Right kidney (tissue), 1 donor: ENCODE measurements at regions not wholly inside any gene's neighbourhood (a gene's known extent, or its start where the extent isn't known, plus 50 kb on each side); places are given as distances from the start of the nearest gene placed in this dataset.
"Not testable (repeated sequence)": the region's sequence is repeated elsewhere in the genome, so short reads cannot be mapped to it uniquely, and the experiment has no call there.

Experiments used
- DNase-seq: peaks from one replicate; pipeline ENCODE4 v3.0.0-alpha.2; 2016

DNA sequence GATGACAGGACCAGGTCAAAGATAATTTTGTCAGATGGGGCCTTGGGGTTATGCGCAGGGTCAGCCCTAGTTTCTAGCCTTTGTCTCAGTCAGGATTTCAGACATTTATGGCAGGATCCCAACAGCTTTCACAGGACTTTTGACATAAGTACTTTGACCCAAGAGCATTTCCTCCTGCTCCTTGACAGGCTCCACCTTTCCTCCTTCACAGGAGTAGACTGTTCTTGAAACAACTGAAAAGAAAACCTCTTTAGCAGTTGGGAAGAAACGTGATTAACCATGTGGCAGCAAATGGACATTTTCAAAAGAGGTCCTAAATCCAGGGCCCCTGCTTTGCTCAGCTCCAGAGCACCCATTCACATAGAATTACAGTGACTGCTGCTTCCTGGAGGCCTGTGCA is 120.4 kb upstream of the MAP3K7 start:
- DNase-seq, result no peak

DNA sequence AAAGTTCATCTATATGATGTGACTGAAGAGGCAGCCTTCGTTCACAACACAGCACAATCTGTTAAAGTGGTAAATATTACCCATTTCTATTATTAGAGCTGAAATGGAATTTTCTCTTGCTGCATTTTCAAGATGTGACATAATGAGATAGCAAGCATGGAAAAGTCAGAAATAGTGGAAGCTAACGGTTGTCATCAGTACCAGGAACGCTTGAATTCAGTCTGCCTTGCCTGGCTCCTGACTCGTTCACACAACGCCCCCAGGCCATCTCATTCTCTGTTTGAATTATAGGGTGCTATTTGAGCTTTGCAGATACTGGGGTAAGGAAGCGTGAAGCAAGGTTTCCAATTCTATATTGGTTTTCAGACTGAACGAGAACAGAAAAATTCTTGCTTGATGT is 116.5 kb upstream of the MAP3K7 start:
- no peak for DNase-seq

DNA sequence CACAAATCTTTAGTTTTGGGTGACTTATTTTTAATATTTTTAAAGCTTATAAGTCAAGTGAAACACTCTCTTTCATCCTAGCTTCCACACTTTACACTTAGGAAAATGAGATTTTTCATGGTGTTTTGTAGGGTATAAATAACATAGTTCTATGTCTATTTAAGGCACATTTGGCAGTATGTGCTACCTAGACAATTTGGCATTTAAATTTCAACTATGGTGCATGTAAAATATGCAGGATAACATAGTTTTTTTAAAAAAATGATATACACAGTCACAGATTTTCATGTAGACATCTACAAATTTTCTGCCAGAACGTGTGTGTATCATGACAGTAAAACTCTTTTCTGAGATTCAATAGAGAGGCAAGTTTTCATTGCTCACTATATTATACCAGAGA is 115.1 kb upstream of the MAP3K7 start:
- DNase-seq, result no peak

DNA sequence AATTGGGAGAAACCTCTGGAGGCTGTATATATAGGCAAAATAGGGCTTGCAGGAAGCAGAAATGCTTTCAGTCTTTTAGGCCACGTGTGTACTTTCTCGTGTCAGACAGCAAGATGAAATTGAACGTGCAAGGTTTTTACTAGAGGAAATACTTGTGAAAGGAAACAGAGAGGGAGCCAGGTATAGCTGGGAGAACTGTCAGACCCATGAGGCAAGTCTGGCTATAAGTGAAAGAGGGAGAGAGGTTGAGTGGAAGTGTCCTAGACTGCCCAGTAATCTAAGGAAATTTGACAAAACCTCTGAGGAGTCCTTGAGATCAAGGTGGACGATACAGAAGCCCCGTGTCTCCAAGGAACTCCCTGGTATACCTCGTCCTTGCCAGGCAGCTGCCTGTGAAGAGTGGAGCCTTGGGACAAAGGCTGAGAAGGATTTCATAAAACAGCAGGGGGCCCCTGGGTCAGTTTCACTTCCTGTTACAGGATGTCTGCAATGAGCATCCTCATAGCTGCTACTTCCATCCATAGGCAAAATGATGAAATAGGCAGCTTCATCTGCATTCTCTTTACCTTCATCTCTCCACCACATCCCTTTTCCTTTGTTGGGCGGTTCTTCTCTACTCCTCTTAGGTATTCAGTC is 114.4 kb upstream of the MAP3K7 start:
- no peak for DNase-seq

DNA sequence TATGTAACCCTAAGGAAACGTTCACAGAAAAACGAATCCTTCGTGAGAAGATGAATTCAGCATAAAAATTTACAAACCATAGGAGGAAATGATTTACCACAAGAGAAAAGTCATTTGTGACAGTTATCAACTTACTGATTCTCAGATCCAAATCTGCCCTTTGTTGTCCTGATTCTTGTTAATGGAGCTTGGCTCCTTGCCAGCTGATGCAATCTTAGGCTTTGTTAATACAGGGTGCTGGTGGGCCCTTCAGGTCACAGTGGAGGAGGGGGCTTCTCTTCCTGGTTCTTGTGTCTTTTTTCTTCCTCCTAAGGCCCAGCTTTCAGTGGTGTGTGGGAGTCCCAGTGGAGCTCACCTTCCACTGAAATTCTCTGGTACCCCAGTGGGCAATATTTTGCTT is 108.4 kb upstream of the MAP3K7 start:
- no peak for DNase-seq

DNA sequence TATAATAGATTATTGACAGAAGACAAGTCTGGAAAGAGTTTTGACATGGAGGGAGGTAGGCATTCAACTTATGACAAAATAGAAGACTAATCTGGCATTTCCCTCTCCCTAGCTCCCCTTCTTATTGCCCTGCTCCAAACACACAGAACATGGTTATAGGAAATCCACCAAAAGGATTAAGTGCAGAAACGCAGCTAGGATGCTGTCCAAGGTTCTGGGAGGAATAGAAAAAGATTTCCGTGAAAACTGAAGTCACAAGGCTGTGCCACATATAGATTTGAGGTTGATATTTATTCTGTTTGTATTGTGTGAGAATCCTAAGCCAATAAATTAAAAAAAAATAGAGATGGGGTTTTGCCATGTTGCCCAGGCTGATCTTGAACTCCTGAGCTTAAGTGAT is 107.9 kb upstream of the MAP3K7 start:
- no peak for DNase-seq

DNA sequence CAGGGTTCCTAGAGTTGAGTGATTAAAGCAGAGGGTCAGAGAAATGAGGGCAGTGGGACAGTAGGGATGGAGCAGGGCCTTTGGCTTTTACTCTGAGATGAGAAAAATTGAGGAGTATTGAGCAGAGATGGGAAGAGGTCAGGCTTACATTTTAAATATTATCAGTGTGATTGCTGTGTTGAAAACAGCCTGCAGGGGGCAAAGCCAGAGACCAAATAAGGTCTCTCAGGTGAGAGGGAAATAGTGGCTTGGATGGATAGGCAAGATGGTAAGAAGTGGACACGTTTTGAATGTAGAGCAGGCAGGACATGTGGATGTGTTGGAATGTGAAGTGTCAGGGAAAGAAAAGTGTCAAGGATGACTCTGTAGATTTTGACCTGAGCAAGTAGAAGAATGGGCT is 105.0 kb upstream of the MAP3K7 start:
- no peak for DNase-seq

DNA sequence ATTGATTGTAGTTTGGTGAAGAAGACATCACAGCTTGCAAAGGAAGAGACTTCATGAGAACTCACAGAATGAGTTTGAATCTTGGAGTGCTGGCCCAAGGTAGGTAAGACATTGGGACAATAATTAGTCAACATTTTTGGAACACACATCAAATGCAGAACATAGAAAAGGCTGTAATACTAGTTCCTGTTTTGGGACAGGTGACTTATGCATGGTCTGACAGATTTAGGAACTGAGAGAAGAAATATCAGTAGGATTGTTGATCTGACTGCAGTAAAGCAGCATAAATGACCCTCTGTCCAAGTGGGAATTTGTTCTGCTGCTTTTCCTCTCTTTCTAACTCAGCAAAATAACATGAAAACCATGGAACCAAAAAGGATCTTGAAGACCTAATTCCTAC is 102.3 kb upstream of the MAP3K7 start:
- DNase-seq, result no peak

DNA sequence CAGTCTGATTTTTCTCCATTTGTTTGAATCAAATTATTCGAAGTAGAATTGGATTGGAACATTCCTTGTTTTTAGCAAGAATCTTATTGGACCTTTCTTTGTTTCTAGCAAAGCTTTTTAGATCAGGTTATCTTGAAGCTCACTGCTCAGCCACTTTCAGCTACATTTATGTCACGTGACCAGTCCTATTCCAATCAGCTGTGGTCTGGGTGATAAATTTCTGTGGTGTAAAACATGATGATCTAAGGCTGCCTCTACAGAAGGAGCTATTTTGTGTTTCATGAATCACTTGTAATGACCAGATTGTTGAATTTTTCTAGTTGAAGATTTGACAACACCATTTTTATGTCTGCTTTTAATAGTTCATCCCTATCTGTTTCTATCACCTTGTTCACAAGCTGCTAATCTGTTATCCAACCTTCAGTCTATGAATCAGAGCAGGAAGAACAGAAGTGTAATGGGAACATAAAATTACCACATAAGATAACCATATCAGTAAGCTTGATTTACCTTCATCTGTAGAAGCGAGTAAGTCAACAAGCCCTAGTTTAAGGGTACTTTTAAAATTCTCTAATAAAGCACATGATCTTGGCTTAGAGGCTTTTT is 101.0 kb upstream of the MAP3K7 start:
- no peak for DNase-seq

DNA sequence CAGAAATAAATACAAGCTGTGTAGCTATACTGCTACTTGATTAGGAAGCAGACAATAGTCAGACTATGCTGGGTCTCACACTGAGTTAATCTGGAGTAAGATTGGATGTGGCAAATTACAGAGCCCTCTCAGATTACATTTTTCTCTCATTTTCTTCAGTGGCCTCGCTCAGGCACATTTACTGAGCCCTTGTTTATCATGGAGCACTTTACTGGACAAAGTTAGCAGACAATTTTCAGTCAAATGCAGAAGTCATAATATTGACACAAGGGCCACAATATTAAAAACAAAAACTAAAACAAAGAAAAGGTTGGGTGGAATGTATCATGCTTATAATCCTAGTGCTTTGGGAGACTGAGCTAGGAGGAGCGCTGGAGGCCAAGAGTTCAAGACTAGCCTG is 95.0 kb upstream of the MAP3K7 start:
- no peak for DNase-seq

DNA sequence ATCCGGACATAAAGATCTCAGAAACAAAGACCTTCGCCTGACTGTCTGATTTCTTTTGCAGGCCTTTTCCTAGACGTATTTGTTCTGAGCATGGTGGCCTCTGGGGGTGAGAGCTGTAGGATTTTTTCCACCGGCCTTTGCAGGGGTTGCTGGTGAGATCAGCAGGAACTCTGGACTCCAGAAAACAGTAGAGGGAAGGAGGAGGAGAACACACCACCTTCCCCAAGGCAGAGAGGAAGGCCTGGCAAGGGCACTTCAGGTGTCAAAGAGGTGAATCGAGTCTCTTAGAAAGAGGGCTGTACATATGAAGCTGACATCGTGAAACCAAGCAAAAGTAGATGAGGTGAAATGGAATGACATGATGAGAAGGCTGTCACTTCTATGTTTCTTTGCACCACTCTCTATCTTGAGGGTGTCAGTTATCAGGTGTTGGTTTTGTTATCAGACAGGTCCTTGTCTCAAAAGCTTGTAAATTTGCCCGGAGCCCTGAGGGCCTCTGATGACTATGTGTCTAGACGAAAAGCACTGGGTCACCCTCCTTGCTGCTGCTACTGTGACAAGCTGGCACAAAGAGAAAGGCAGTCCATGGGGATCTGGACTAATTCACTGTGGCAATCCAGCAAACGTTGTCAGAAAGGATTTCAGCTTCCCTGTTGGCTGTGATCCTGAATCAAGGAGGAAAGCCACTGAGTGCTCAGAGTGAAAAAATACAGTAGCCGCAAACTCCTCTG is 91.3 kb upstream of the MAP3K7 start:
- no peak for DNase-seq

DNA sequence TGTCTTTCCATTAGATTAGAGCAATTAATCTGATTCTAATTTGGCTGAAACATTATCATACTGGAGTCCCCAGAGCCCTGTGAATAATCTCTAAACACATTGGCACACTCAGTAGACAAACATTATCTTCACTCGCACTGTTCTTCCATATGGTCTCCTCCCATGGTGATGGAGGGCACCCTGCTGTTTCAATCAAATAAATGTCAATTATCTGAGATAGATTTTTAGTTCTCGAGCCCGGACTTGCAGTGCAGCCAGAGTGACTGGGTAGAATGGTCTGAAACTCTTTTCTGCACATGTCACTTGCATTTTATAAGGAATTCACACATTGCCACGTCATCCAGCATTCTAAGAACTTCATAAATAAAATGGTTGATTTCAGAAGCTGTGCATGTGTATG is 90.6 kb upstream of the MAP3K7 start:
- DNase-seq, result no peak

DNA sequence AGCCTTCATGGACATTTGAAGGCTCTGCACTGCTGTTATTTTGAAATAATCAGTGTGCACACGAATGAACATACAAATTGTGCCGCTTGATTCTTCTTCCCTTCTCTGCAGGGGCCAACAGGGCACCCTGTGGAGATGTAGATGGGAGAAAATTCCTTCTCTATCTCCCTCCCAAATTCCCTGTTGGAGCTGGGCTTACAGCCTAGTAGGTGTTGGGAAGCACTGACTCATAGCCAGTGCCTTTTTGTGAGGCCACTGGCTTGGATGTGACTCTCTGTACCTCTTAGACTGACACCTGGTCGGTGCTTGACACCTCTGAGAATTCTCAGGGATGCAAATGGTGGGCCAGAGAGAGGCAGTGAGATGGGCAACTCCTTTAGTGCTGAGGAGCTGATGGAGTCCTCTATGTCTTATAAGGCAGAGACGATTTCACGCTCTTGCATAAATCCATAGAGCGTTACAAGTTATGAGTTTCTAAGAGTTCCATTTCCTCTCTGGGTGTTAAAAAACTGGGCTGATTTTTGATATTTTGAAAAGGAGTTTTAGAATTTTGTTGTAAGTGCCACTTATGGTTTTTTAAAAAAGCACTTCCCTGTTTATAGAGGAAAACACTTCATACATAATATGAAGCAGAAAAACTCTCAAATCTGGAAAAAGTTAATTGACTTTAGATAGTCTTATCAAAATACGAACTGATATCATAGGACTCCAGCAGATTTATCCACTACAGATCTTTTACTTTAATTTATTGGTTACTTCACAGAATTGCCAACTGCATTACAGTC is 89.8 kb upstream of the MAP3K7 start:
- no peak for DNase-seq

DNA sequence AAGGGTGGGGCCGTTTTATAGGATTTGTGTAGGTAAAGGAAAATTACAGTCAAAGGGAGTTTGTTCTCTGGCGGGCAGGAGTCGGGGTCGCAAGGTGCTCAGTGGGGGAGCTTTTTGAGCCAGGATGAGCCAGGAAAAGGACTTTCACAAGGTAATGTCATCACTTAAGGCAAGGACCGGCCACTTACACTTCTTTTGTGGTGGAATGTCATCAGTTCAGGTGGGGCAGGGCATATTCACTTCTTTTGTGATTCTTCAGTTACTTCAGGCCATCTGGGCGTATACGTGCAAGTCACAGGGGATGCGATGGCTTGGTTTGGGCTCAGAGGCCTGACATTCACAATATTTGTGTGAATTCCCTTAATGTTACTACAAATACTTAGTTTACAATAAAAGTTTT is 88.2 kb upstream of the MAP3K7 start:
- DNase-seq, result not testable (repeated sequence)

DNA sequence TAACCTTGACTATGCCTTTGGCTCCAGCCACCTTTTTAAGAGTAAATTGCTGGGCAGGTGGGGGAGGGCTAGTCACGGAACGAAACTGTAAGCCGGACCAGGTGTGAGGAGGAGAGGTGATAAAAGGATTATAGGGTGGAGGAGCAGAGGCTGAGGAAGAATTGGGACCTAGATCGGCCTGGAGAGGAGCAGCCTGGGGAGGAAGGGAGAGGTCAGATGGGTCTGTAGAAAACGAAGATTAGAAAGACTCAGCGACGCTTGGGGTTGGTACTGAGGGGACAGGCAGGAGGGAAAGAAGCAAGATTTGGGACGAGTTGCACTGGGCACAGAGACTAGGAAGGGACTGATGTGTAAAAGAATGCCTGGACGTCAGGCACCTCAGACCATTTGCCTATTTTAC is 87.2 kb upstream of the MAP3K7 start:
- DNase-seq, result not testable (repeated sequence)

DNA sequence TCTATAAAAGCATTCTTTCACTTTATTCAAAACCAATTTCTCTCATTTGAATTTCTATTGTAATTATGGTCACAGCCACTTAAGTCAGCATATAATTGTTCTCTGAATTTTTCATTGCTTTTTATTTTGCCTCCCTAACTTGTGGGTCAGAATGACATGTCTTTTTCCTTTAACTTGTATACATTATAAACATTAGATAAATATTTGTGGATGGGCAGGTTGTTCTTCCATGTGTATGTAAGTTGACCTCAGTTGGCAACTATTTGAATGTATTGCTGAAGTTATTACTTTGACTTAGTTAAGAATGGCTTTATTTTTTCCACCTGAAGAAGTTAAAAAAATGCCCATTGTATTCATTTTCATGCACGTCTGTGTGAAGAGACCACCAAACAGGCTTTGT is 83.0 kb upstream of the MAP3K7 start:
- no peak for DNase-seq

DNA sequence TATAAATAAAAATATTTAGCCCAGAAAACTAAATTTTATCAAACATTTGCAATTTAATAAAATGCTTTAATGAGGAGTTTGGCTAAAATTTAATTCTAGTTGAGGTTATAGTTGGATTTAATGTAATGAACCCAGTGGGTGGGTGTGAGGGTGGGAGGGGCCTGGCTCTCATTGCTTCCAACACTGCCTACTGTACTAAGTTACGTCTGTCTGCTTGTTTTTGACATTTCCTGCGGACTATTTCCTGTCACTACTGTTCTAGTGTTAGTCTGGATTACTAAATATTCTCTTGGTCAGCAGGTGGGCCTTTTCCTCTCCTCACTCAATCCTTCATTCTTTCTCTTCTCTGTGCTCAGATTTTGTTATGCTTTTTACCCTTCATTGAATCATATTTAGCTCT is 82.5 kb upstream of the MAP3K7 start:
- no peak for DNase-seq

DNA sequence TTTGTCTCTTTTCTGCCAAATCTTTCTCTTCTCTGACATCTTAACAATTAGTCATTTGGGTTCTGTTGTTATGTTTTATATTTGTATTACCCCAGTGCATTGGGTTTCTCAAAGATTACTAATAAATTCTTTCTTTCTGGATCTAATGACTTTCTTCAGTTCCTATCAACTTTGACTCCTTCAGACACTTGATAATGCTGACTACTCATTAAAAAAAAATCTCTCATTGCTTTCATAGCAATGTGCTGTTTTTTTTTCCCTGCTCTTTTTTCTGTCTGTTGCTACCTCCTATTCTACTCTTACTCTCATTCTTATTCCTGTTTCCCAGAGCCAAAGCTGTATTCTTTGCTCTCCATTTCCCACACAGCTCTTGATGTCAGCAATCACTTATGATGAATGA is 81.3 kb upstream of the MAP3K7 start:
- no peak for DNase-seq

DNA sequence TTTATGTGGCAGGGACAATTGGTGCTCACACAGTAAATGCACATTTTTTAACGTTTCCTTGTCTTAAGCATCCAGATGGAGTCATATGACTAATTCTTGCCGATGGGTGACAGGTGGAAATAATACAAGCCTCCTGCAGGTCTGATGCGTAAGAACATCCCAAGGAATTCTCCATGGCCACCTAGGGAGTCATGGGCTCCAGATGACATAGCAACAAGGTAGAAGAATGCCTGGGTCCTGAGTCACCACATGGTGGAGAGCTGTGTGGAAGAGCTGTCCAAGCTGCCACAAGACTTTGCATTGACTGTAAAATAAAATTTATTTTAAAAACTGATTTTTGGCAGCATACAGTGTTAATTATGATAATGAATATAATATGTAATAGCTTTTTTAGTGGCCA is 77.0 kb upstream of the MAP3K7 start:
- no peak for DNase-seq

DNA sequence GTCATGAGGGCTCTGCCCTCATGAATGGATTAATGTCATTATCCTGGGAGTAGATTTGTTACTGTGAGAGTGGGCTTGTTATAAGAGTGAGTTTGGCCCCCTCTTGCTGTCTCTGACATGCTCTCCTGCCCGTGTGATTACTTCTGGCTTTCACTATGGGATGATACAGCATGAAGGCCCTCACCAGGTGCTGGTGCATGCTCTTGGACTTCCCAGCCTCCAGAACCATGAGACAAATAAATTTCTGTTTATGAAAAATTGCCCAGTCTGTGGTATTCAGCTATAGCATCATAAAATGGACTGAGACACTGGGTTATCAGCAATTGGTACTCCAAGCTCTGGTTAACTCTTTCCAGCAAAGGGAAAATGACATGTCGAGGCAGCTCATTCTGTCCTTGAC is 76.2 kb upstream of the MAP3K7 start:
- DNase-seq, result no peak

DNA sequence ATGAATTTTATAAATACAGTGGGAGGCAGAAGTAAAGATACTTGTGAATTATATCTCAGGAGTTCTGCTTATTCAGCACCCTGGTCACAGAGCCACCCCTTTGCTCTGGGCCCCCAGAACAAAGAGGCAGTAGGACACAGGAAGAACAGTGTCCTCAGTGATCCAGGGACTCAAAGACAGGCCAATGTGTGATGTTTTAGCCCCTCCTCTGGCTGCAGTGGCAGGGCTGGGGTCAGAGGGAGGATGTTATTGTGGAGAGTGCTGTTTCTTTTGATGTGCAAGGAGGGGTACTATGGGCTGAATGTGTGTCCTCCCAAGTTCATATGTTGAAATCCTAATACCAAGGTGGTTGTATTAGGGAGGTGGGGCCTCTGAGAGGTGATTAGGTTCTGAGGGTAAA is 74.1 kb upstream of the MAP3K7 start:
- peak; percentile 16 for DNase-seq

DNA sequence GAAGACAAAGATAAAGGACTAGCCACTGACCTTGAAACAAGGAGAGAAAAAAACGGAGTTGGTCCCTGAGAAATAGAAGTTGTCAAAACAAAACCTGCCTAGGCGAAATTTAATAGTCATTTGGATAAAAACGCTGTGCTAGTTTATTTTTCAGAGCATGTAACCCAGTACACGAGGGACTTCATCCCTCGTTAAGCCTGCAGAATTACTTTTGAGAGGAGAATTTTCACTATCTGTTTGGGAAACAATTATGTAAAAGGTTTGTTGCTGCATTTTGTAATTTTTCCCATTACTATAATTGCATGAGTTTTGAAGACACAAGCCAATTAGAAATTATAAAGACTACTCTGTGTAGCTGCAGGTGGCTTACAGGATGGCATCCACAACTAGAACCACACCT is 71.6 kb upstream of the MAP3K7 start:
- DNase-seq, result no peak

DNA sequence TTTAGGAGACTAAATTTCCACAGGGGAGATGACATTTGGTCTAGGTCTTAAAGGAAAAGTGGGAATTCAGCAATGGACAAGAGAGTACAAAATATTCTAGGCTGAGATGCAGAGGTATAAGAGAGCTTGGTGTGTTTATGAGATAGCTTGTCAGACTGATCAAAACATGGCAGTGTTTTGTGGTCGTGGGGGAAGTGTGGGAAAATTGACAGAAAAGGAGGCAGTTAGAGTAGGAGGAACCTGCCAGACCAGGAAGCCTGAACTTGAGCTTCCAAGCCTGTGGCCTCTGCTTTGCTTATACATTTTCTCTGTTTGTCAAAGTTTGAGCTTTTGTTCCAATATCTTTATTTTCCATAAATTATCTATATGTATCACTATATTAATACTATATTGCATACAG is 69.5 kb upstream of the MAP3K7 start:
- no peak for DNase-seq
